Muscle of back (tissue), 3 donors: ENCODE measurements at regions not wholly inside any gene's neighbourhood (a gene's known extent, or its start where the extent isn't known, plus 50 kb on each side); places are given as distances from the start of the nearest gene placed in this dataset.

Source experiments
- DNase-seq, 3 donors: peaks; one replicate each; pipeline versions ENCODE4 v3.0.0 to v3.0.0-alpha.2; 2013

GRCh38 chr9:134247918-134248631, 78.2 kb upstream of the RXRA start:
- no peak for DNase-seq

- no peak for DNase-seq
These were observed 74.8 kb upstream of the RXRA start for GRCh38 chr9:134251296-134252069.

DNA sequence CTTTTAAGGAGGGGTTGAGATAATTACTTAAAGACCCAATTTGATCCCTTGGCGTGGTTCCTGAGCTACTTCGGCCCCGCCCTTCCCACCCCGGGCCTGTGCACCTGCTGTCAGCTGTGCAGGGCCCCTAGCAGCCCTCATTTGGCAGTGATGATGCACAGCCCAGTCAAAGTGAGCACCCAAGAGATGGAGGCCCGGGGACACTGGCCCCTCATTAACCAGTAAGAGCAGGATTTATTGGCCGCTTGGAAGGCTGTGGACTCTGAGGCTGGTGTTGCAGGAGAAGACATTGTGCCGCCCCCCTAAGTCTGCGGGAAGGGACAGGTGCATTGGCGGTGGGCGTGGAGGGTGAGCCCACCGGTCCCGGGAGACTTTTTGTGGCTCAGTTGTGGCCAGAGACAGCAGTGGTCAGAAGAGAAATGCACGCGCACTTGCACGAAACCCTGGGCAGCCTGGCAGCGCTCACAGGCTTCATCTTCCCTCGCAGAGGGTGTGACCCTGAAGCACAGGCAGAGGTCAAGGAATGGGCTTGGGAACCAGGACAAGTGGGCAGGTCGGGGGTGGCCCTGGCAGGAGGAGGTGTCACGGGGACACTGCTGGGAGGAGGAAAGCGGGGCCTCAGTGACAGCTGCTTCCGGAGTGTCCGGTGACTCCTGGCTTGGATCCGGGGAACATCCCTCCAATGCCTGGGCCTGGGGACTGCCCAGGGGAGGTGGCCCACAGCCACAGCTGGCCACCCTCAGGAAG, 74.0 kb upstream of the RXRA start:
- DNase-seq: peak in 1 of 3 donors; percentile 47

GRCh38 chr9:134253606-134254205, 72.5 kb upstream of the RXRA start:
- no peak for DNase-seq

- no peak for DNase-seq
These were observed 67.9 kb upstream of the RXRA start for GRCh38 chr9:134258332-134258731.

DNA sequence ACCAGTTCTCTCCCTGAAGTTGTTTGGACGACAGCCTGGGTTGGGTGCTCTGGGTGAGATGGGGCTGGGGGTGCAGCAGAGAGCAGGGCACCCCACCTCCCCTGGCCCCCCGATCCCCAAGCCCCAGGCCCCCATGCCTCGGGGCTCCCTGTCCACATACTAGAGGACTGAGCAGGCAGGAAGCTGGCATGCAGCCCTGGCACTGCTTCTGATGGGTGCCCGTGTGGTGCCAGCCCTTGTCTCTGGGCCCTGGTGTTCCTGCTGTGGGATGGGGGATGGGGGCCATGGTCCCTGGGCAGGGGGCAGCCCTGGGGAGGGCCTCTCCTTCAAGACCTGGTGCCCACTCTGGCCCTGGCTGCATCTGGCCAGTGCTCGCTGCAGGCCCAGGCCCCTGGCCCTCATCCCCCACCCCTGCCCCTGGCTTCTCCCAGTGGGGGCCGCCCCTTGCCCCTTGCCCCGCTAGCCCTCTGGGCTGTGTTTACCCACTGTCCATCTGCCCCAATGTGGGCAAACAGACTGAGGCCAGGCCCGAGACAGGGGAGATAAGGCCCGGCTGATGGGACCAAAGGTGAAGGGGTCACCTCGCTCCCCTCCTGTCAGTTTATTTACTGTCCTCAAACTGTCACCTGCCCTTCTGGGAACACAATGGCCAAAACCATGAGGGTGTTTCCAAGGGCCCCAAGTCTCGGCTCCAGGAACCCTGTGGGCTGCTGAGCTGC, 67.3 kb upstream of the RXRA start:
- no peak for DNase-seq

DNA sequence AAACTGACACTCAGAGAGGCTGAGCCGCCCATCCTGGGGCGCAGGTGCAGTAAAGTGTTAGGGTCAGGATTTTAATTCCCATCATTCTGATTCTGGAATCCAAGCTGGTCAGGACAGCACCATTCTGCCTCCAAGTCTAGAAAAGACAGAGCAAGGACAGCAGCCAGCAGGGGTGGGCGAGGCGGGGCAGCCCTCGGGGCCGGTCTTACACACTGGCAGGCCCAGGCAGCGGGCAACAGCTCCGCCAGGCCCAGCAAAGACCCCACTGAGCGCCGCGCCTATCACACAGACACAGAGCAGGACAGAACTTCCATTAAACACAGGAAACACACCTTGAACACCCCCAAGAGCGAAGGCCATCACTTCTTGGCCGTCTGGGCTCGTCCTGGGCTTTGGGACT, 66.5 kb upstream of the RXRA start:
- no peak for DNase-seq

DNA sequence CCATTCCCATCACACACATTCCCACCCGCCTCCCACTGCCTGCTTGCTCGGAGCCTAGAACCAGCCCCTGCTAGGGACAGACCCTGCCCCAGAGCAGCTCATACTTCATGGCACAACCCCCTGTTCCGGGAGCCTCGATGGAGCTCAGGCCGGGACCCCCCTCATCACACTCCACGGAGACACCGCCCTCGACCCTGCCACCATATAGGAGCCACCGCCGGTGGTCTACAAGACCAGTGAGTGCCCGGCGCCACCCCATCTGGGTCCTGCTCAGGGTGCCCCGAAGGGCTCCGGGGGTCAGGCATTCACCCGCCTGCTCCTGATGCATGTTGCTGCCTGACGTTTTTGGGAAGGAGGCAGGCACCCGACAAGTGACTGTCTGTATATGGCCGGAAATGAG, 65.5 kb upstream of the RXRA start:
- no peak for DNase-seq

DNA sequence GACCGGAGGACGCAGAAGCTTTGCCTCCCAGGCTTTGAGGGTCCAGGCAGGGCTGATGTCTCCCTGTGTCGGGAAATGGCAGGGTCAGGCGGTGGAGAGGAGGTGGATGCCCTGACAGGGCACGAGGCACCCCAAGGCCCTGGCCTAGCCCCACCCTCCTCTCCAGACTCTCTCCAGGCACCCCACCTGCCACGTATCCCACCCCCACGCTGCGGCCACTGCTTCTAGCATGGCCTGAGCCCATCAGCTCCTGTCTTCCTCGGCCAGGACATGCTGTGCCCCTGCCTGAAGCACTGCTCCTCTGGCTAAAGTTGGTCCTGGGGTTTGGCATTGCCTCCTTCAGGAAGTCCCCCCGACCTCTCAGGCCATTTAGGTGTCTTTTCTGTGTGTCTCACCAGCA, 64.2 kb upstream of the RXRA start:
- DNase-seq: no peak

GRCh38 chr9:134263596-134263995, 62.7 kb upstream of the RXRA start:
- peak in 2 of 3 donors; percentile 47 to 76 for DNase-seq

DNA sequence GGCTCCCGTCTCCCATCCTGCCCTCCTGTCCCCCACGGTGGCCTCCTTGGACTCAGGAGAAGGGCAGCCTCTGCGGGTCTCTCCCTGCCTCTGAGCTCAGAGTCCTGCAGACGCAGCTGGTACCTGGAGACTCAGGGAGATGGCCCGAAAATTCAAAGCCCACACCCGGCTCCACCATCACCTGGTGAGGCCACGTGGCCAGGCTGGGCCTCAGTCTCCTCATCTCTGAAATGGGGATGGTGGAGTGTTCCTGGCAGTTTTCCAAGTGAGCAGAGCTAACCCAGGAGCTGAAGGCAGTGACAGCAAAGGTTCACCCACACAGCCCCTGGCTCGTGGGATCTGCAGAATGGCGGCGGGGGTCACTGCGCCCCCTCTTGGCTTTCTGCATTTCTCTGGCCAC, 62.1 kb upstream of the RXRA start:
- no peak for DNase-seq

DNA sequence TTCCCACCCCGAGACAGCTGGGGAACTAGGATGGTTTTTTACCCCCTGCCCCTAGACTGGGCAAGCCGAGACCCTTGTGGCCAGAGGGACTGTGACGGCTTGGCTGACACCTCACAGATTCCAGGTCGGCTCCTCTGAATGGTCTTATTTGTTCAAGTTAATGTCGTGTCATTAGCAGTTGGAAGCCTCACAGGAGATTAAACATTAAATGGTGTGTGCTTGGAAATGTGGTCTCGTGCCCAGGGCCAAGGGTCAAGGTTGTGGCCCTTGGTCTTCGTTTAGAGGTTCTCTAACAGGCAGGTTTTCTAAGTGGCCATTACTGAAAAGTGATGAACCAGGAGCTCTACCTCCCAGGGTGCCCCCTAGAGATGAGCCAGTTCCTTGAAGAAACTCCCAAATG, 61.2 kb upstream of the RXRA start:
- no peak for DNase-seq

- no peak for DNase-seq
These were observed 59.8 kb upstream of the RXRA start for GRCh38 chr9:134266418-134266817.

DNA sequence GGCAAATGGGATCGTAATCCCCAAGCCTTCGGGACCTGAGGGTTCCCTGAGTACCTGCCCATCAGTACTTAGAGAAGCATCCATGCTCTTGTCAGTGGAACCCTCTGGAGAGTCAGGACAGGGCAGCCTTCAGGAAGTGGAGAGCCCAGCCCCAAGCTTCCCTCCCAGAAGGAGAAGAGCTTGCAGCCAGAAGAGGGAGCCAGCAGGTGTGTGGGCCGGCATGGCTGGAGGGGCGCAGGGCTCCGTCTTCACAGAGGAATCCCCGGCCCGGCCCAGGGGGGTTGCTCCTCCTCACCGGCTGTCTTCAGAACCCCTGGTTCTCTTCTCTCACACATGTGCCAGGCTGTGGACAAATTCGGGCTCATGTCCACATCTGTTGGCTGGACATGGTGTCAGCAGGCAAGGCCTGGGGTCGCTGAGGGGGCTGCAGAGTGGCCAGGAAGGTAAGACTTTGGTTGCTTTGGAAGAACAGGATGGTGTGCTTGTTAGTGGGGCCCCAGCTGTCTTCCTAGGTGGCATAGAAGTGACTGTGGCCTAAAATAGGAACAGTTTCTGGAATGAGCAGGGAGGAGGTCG, 58.9 kb upstream of the RXRA start:
- no peak for DNase-seq

- DNase-seq: no peak
These were observed 58.2 kb upstream of the RXRA start for GRCh38 chr9:134267881-134268724.

GRCh38 chr9:134268747-134269146, 57.5 kb upstream of the RXRA start:
- DNase-seq: no peak

DNA sequence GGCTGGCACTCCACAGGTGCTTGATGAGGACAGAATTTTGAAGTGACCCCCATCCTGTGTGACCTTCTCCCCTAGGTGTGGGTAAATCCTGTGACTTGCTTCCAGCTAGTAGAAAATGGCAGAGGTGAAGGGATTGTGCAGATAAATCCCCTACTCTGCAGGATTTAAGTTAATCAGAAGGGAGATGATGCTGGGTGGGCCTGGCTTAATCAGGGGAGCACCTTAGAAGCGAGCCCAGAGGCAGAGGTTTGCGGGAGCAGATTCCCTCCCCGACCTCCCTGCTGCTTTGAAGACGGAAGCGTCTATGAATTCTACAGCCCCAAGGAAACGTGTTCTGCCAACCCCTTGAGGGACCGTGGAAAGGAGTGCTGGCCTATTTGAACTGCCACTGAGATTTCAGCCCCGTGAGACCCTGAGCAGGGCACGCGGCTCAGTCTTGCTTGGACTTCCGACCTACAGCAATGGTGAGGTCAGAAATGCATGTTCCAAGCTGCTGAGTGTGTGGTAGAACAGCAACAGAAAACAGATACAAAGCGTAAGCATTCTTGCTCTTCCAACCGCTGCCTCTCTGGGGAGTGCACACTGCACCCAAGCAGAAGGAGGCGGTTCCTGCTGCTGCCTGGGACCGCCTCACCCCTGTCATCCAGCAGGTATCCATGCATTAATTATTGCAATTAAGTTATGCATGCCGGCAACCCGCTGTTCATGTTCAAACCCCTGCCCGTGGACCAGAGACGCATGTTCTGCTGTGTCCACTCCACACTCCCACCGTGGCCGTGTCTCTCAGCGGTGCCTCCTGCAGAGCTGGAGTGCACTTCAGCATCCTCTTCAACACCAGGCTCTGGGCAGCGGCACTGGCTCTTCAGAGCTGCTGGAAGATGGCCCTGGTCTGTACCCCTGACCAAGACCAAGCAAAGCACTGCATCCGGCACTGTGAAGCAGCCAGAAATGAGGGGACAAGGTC, 54.6 kb upstream of the RXRA start:
- no peak for DNase-seq

- DNase-seq: no peak
These were observed 53.8 kb upstream of the RXRA start for GRCh38 chr9:134272302-134273023.
